ENCODE measurements at regions not wholly inside any gene's neighbourhood (a gene's known extent, or its start where the extent isn't known, plus 50 kb on each side); places are given as distances from the start of the nearest gene placed in this dataset.

- TF ChIP-seq, protein P1, sequence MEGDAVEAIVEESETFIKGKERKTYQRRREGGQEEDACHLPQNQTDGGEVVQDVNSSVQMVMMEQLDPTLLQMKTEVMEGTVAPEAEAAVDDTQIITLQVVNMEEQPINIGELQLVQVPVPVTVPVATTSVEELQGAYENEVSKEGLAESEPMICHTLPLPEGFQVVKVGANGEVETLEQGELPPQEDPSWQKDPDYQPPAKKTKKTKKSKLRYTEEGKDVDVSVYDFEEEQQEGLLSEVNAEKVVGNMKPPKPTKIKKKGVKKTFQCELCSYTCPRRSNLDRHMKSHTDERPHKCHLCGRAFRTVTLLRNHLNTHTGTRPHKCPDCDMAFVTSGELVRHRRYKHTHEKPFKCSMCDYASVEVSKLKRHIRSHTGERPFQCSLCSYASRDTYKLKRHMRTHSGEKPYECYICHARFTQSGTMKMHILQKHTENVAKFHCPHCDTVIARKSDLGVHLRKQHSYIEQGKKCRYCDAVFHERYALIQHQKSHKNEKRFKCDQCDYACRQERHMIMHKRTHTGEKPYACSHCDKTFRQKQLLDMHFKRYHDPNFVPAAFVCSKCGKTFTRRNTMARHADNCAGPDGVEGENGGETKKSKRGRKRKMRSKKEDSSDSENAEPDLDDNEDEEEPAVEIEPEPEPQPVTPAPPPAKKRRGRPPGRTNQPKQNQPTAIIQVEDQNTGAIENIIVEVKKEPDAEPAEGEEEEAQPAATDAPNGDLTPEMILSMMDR (IDR thresholded peaks at IDR 0.05) = no peak
Measured at GRCh38 chr15:53831907-53832770, 72.7 kb upstream of the WDR72 start.

DNA sequence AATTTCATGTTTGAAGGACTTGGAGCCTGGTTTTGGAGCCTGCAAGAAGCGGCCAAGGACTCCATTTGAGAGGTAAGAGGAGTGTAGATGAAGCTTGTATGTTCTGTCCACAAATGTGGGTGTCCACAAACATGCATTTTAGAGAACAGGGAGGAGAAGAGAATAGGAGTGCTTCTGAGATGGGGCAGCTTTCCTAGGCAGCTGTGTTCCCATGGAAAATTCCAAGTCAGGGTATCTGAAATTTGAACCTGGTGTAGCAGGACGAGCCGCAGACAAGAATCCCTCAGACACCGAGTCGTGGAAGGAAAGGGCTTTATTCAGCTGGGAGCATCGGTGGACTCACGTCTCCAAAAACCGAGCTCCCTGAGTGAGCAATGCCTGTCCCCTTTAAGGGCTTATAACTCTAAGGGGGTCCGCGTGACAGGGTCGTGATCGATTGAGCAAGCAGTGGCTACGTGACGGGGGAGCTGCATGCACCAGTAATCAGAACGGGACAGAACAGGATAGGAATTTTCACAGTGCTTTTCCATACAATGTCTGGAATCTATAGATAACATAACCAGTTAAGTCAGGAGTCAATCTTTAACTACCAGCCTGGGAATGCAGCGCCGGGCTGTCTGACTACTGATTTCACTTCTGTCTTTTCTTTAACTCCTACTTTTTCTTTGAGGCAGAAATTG, 71.4 kb upstream of the WDR72 start:
- TF ChIP-seq, protein P1 (IDR thresholded peaks at IDR 0.05) = no peak

GRCh38 chr15:53829923-53830459, 70.5 kb upstream of the WDR72 start:
- TF ChIP-seq, protein P1 (IDR thresholded peaks at IDR 0.05) = no peak

GRCh38 chr15:53829471-53829870, 70.0 kb upstream of the WDR72 start:
- TF ChIP-seq, protein P1 (IDR thresholded peaks at IDR 0.05) = no peak

DNA sequence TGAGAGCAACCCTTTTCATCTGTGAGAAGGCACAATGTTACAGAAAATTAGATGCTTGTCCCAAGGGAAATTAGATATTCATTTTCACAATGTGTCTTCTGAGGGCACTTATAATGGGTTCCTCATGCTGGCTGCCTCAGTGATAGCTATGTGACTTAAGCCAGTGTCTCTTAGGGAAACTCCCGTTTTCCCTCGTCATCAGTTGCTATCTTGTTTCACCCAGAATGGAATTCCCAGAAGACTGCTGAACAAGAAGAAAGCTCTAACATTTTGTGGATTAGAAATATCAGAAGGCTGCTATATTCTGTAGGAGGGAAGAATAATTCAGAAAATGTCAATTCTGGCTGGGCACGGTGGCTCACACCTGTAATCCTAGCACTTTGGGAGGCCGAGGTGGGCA, 67.9 kb upstream of the WDR72 start:
- TF ChIP-seq, protein P1 (IDR thresholded peaks at IDR 0.05) = no peak

- TF ChIP-seq, protein P1 (IDR thresholded peaks at IDR 0.05) = peak; percentile 70
Measured at GRCh38 chr15:53811530-53811929, 52.1 kb upstream of the WDR72 start.

Measured in LNCAP (cell line).